ENCODE measurements at regions not wholly inside any gene's neighbourhood (a gene's known extent, or its start where the extent isn't known, plus 50 kb on each side); places are given as distances from the start of the nearest gene placed in this dataset.
"Not testable (repeated sequence)": the region's sequence is repeated elsewhere in the genome, so short reads cannot be mapped to it uniquely, and the experiment has no call there.

GRCh38 chr2:87455854-87456249, 292.0 kb upstream of the PLGLB2 start:
- not testable (repeated sequence) for DNase-seq (ENCODE audit: low read depth in 2 of 2)

- DNase-seq (ENCODE audit: low read depth in 2 of 2), result peak in 1 of 2 donors; percentile 13
Observed at GRCh38 chr2:87456477-87457128, 291.3 kb upstream of the PLGLB2 start.

- DNase-seq (ENCODE audit: low read depth in 2 of 2), result not testable (repeated sequence)
Observed at GRCh38 chr2:87457129-87457499, 290.8 kb upstream of the PLGLB2 start.

- DNase-seq (ENCODE audit: low read depth in 2 of 2), result not testable (repeated sequence)
Observed at GRCh38 chr2:87458938-87459337, 288.9 kb upstream of the PLGLB2 start.

GRCh38 chr2:87460104-87460503, 287.8 kb upstream of the PLGLB2 start:
- DNase-seq (ENCODE audit: low read depth in 2 of 2), result peak in 1 of 2 donors; percentile 31

GRCh38 chr2:87460662-87461061, 287.2 kb upstream of the PLGLB2 start:
- not testable (repeated sequence) for DNase-seq (ENCODE audit: low read depth in 2 of 2)

- DNase-seq (ENCODE audit: low read depth in 2 of 2), result not testable (repeated sequence)
Observed at GRCh38 chr2:87461671-87462070, 286.2 kb upstream of the PLGLB2 start.

- DNase-seq (ENCODE audit: low read depth in 2 of 2), result not testable (repeated sequence)
Observed at GRCh38 chr2:87464219-87464618, 283.7 kb upstream of the PLGLB2 start.

GRCh38 chr2:87465730-87466129, 282.2 kb upstream of the PLGLB2 start:
- DNase-seq (ENCODE audit: low read depth in 2 of 2), result not testable (repeated sequence)

- DNase-seq (ENCODE audit: low read depth in 2 of 2), result not testable (repeated sequence)
Observed at GRCh38 chr2:87466591-87467120, 281.2 kb upstream of the PLGLB2 start.

GRCh38 chr2:87468429-87468981, 279.4 kb upstream of the PLGLB2 start:
- DNase-seq (ENCODE audit: low read depth in 2 of 2), result not testable (repeated sequence)

GRCh38 chr2:87469180-87470151, 278.4 kb upstream of the PLGLB2 start:
- not testable (repeated sequence) for DNase-seq (ENCODE audit: low read depth in 2 of 2)

- not testable (repeated sequence) for DNase-seq (ENCODE audit: low read depth in 2 of 2)
Observed at GRCh38 chr2:87470381-87471380, 277.2 kb upstream of the PLGLB2 start.

GRCh38 chr2:87471478-87471877, 276.4 kb upstream of the PLGLB2 start:
- not testable (repeated sequence) for DNase-seq (ENCODE audit: low read depth in 2 of 2)

- DNase-seq (ENCODE audit: low read depth in 2 of 2), result not testable (repeated sequence)
Observed at GRCh38 chr2:87476223-87476872, 271.5 kb upstream of the PLGLB2 start.

- DNase-seq (ENCODE audit: low read depth in 2 of 2), result not testable (repeated sequence)
Observed at GRCh38 chr2:87476936-87477335, 271.0 kb upstream of the PLGLB2 start.

- DNase-seq (ENCODE audit: low read depth in 2 of 2), result not testable (repeated sequence)
Observed at GRCh38 chr2:87477669-87478428, 270.0 kb upstream of the PLGLB2 start.

GRCh38 chr2:87478911-87479310, 269.0 kb upstream of the PLGLB2 start:
- not testable (repeated sequence) for DNase-seq (ENCODE audit: low read depth in 2 of 2)

GRCh38 chr2:87483093-87483680, 264.7 kb upstream of the PLGLB2 start:
- not testable (repeated sequence) for DNase-seq (ENCODE audit: low read depth in 2 of 2)
